ENCODE measurements at regions not wholly inside any gene's neighbourhood (a gene's known extent, or its start where the extent isn't known, plus 50 kb on each side); places are given as distances from the start of the nearest gene placed in this dataset.

DNA sequence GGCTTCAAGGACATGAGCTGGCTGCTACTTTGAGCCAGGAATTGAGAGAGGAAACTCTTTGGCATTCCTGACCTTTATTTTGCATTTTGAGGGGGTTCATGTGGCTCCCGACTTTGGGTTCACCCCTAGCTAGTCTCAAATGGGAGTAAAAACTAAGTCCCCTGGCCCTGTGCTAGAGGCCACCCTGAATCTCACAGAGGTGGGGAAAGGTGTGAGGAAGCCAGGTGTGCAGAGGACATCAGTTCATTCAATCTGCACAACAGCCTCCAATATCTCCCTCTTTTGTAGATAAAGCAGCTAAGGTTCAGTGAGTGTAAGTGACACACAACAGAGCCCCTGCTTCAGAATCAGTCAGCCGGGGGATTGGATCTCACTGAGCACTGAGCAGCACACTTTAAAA lies 325.7 kb downstream of the DCDC2C start:
- TF ChIP-seq, protein P1, sequence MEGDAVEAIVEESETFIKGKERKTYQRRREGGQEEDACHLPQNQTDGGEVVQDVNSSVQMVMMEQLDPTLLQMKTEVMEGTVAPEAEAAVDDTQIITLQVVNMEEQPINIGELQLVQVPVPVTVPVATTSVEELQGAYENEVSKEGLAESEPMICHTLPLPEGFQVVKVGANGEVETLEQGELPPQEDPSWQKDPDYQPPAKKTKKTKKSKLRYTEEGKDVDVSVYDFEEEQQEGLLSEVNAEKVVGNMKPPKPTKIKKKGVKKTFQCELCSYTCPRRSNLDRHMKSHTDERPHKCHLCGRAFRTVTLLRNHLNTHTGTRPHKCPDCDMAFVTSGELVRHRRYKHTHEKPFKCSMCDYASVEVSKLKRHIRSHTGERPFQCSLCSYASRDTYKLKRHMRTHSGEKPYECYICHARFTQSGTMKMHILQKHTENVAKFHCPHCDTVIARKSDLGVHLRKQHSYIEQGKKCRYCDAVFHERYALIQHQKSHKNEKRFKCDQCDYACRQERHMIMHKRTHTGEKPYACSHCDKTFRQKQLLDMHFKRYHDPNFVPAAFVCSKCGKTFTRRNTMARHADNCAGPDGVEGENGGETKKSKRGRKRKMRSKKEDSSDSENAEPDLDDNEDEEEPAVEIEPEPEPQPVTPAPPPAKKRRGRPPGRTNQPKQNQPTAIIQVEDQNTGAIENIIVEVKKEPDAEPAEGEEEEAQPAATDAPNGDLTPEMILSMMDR (conservative IDR thresholded peaks at IDR 0.05), result no peak
- TF ChIP-seq ZFX (IDR thresholded peaks at IDR 0.05), result no peak
- H3K27ac ChIP-seq, result no peak overlapping the region

DNA sequence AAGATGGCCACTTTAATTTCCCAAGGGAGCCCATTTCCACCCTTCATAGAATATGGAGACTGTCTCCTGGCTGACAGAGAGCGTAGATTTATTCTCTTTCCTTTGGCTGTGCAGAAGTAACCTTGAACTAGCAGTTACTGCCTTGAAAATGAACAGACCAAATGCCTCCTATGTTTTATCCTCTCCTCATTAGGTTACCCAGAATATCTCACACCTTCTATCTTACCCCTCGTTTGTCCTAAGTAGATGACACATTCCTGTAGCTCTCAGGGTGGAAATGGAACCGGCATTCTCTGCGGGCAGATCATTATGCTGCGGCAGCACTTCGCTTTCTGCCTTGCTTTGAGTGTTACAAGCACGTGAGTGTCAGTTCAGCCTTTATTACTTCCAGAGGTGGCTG lies 336.5 kb downstream of the DCDC2C start:
- H3K27ac ChIP-seq, result no peak overlapping the region
- TF ChIP-seq, protein P1 (conservative IDR thresholded peaks at IDR 0.05), result no peak
- no peak for TF ChIP-seq ZFX (IDR thresholded peaks at IDR 0.05)

DNA sequence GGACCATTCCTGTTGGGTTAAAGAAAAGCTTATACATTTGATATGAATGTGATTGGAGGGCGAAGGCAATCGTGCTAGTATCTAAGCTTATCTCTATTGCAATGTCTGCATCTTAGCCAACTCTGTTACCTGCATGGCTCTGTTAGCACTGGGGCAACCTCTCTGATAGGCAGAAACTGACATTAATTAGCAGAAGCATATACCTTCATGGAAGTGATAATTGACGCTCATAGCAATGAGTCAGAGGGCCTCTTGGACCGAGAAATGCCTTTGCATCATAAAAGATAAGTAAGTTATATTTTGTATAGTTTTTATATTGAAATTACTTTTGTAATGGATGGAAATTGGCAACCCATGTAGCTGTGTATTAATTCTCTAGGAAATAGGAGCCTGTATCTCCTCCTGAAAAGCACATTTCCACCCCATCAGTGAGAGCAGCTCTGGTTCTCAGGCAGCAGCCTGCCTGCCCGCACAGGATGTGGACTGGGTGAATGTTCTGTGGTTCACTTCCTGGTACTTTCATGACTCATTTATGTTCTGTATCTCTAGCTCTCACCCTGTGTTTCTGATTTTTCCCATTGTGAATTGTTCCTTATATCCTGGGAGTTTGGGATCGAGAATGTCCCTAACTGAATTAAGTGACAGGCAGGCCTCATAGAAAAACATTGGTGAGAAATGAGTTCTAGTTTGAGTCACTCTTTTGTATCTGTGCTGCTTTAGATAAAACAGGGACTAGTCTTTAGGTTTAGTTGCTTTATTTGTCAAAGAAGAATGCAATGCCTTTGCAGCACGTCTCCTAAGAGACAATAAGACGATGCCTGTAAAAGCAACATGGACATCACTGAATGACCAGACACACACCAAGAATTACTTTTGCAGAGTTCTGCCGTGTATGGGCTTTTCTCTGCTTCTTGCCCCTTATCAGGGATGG lies 344.9 kb downstream of the DCDC2C start:
- no peak overlapping the region for H3K27ac ChIP-seq
- no peak for TF ChIP-seq ZFX (IDR thresholded peaks at IDR 0.05)
- TF ChIP-seq, protein P1 (conservative IDR thresholded peaks at IDR 0.05), result no peak

DNA sequence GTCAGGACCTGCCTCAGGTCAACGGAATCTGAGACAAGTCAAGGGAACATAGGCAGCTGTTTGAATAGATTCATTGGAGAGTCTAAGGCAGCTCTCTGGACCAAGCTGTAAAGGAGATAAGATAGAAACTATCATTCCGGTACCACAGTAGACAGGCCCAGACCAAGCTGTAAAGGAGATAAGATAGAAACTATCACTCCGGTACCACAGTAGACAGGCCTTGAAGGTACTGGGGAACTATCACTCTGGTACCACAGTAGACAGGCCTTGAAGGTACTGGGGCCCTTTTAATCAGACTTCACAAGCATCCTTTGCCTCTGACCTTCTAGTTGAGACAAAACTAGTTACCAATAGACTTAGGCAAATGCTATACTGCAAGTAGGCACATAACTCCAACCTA lies 346.1 kb downstream of the DCDC2C start:
- TF ChIP-seq ZFX (IDR thresholded peaks at IDR 0.05), result no peak
- TF ChIP-seq, protein P1 (conservative IDR thresholded peaks at IDR 0.05), result no peak

DNA sequence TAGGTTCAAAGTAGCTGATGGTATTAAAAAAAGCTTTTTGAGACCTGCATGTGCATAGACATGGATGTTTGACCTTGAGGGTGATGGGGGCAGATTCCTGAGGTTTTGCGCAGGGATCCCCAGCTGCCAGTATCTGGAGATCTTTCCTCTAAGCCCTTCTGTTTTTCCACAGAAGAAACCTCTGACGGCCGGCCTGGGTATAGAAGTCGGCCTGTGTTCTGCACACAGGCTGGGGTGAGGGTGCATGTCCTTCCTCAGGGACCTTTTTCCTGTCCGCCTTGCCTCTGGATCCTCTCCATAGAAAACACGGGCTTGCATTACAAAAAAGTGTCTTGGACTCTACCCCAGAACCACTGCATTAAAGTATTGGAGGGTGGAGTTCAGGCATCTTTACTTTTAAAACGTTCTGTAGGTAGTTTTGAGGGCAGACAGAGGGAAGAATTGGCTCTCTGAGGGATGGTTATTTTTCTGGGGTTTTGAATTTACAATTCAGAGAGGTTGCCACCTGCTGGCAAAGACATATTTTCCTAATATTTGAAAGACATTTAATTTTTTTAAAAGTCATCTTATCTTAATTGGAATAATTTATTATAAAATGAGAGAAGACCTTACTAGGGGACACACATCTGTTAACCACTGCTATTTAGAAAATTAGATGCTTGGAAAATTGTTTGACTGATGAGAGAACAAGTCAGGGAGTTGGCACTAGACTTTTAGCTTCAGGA lies 350.6 kb downstream of the DCDC2C start:
- H3K27ac ChIP-seq, result no peak overlapping the region
- TF ChIP-seq, protein P1 (conservative IDR thresholded peaks at IDR 0.05), result peak; percentile 54
- no peak for TF ChIP-seq ZFX (IDR thresholded peaks at IDR 0.05)

More for the DNA sequence above, 346.1 kb downstream of the DCDC2C start:
- H3K27ac ChIP-seq, result no peak overlapping the region

DNA sequence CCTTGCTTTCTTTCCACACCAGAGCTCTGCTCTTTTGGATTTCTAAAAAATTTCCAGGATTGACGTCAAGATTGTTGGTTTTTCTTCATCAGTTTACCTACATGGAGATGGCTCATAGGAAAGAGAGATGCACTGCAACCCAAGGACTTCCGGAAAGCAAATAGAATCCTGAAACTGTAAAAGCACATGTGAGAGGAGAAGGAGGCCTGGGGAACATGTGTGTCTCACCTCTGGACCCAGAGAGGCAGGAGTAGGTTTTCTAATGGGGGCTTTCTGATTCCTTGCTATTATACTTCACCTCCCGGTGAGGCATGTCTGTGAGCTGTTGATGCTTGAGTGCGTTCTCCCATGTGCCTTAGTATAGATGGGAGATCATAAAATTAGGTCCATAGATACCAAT lies 362.8 kb downstream of the DCDC2C start:
- no peak for TF ChIP-seq ZFX (IDR thresholded peaks at IDR 0.05)
- TF ChIP-seq, protein P1 (conservative IDR thresholded peaks at IDR 0.05), result no peak
- H3K27ac ChIP-seq, result no peak overlapping the region

DNA sequence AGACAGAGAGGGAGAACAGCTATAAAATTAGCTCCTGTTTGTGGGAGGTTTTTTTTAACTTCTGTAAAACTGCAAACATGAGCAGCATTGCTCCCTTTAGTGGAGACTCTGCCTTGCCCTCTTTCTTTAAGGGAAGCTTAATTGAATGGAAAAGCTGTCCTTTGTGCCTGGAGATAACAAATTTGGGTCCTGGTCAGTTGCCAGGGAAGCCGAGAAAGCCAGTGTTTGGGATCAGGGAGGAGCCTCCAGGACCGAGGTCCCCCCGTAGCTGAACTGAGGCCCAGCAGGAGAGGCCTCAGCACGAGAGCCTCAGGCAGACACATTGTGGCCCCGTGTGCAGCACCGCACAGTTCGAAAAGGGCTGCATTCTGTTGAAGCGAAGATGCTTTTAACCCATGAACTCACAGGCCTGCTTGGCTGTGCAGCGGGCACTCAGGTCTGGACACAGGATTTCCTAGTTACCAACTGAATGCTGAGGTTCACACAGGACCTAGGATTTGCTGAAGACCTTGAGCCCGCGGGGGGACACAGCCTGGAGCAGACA lies 369.7 kb downstream of the DCDC2C start:
- TF ChIP-seq ZFX (IDR thresholded peaks at IDR 0.05), result no peak
- TF ChIP-seq, protein P1 (conservative IDR thresholded peaks at IDR 0.05), result no peak

More for the DNA sequence above, 369.7 kb downstream of the DCDC2C start:
- no peak overlapping the region for H3K27ac ChIP-seq

Data from C4-2B (cell line).